Retinal pigment epithelial cell (primary cell): ENCODE measurements at regions not wholly inside any gene's neighbourhood (a gene's known extent, or its start where the extent isn't known, plus 50 kb on each side); places are given as distances from the start of the nearest gene placed in this dataset.

Experiments
- DNase-seq: peaks from one replicate; pipeline ENCODE4 v3.0.0-alpha.2; 2010; ENCODE audit warnings: low read depth
- H3K4me3 ChIP-seq: 2 replicates; pipeline ENCODE4 v1.5.1; 2011; ENCODE audit warnings: mild to moderate bottlenecking, low read length, control low read depth, moderate library complexity
- CTCF ChIP-seq: conservative IDR thresholded peaks from 2 replicates; pipeline ENCODE4 v1.5.1; 2011; ENCODE audit warnings: low read depth, low read length, control low read depth, inconsistent platforms

- no peak for DNase-seq
- TF ChIP-seq CTCF: no peak
- H3K4me3 ChIP-seq: no peak overlapping the region
Observed at GRCh38 chr16:64305663-64306062, 816.2 kb downstream of the CDH11 start.

GRCh38 chr16:64304951-64305350, 816.9 kb downstream of the CDH11 start:
- DNase-seq: no peak
- no peak overlapping the region for H3K4me3 ChIP-seq
- no peak for TF ChIP-seq CTCF

- no peak for DNase-seq
- H3K4me3 ChIP-seq: no peak overlapping the region
- no peak for TF ChIP-seq CTCF
Observed at GRCh38 chr16:64304396-64304795, 817.5 kb downstream of the CDH11 start.

- H3K4me3 ChIP-seq: no peak overlapping the region
- DNase-seq: no peak
- no peak for TF ChIP-seq CTCF
Observed at GRCh38 chr16:64297863-64298600, 823.8 kb downstream of the CDH11 start.

- no peak for DNase-seq
- TF ChIP-seq CTCF: no peak
- H3K4me3 ChIP-seq: no peak overlapping the region
Observed at GRCh38 chr16:64295466-64295865, 826.4 kb downstream of the CDH11 start.

GRCh38 chr16:64292953-64293352, 828.9 kb downstream of the CDH11 start:
- DNase-seq: no peak
- TF ChIP-seq CTCF: no peak
- H3K4me3 ChIP-seq: no peak overlapping the region

GRCh38 chr16:64292161-64292560, 829.7 kb downstream of the CDH11 start:
- no peak overlapping the region for H3K4me3 ChIP-seq
- TF ChIP-seq CTCF: no peak
- DNase-seq: no peak
